Fibroblast of the conjunctiva (primary cell): ENCODE measurements at regions not wholly inside any gene's neighbourhood (a gene's known extent, or its start where the extent isn't known, plus 50 kb on each side); places are given as distances from the start of the nearest gene placed in this dataset.
"Not testable (repeated sequence)": the region's sequence is repeated elsewhere in the genome, so short reads cannot be mapped to it uniquely, and the experiment has no call there.

ENCODE experiments used
- DNase-seq: peaks from one replicate; pipeline ENCODE4 v3.0.0-alpha.2; 2010; ENCODE audit warnings: low read depth

DNA sequence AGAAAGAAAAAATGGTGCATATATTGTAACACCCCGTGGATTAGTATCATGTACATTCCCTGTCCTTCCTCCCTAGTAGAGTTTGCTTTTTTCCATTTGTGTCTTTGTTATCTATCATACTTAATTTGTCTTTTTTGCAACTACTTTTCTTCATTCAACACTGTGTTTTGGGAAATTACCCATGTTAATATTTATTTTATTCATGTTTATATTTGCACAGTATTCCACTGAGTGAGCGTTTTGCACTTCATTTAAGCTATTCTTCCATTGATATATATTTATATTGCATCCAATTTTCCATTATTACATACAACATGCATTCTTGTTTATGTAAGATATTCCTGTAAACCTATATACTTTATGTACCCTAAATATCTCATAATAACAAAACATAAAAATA lies 57.6 kb upstream of the FAM171A1 start:
- DNase-seq = no peak

DNA sequence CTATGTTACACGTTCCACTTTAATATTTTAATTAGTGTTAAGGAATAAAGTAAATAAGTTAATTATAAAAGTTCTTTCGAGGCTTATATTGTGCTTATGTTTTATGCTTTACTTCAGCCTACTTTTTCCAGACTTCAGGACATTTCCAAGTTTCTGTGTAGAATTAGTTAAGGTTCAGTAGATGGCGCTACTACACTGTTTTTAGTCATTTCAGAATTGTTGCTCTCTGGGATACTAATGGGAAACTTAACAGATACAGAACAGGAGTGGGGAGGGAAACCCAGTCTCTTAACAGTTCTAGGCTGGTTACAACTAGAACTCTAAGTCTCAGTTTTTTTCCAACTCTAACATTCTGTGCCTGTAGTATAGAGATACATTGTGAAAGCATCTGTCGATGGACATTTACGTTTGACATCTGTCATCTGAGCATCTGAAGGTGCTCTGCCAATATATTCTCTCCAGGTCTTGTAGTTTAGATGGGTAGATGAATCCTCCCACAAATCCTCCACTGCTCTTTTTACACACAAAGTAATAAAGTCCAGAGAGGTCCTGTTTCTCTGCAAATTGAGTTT lies 56.8 kb upstream of the FAM171A1 start:
- peak; percentile 34 for DNase-seq

DNA sequence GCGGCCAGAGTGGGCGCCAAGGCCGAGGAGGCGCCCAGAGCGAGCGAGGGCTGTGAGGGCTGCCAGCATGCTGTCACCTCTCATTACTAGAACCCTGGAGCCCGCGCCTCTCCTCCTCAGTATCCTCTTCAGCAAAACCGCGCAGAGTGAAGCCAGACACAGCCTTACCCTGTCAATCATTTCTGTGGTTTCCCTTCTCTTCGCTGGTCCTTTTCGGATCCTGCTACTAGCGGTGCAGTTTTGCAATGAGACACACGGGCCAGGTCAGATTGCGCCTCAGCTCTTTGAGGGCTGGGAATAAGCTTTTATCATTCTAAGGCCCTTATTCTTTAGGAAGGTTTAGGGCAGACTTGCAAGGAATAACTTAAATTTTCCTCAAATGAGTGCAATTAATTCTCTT lies 55.5 kb upstream of the FAM171A1 start:
- no peak for DNase-seq

DNA sequence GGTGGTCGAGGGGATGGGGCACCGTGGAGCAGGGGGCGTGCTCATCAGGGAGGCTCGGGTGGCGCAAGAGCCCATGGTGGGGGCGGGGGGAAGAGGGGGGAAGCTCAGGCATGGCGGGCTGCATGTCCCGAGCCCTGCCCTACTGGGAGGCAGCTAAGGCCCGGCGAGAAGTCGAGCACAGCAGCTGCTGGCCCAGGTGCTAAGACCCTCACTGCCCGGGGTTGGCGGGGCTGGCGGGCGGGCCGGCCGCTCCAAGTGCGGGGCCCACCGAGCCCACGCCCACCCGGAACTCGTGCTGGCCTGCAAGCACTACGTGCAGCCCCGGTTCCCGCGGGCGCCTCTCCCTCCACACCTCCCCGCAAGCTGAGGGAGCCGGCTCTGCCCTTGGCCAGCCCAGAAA lies 55.0 kb upstream of the FAM171A1 start:
- DNase-seq = no peak

DNA sequence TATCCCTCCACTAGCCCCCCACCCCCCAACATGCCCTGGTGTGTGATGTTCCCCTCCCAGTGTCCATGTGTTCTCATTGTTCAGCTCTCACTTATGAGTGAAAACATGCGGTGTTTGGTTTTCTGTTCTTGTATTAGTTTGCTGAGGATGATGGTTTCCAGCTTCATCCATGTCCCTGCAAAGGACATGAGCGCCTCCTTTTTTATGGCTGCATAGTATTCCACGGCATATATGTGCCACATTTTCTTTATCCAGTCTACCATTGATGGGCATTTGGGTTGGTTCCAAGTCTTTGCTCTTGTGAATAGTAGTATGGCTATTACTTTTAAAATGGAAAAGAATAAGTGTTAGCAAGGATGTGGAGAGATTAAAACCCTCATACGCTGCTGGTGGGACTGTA lies 50.8 kb upstream of the FAM171A1 start:
- not testable (repeated sequence) for DNase-seq
